ENCODE measurements at regions not wholly inside any gene's neighbourhood (a gene's known extent, or its start where the extent isn't known, plus 50 kb on each side); places are given as distances from the start of the nearest gene placed in this dataset.

DNA sequence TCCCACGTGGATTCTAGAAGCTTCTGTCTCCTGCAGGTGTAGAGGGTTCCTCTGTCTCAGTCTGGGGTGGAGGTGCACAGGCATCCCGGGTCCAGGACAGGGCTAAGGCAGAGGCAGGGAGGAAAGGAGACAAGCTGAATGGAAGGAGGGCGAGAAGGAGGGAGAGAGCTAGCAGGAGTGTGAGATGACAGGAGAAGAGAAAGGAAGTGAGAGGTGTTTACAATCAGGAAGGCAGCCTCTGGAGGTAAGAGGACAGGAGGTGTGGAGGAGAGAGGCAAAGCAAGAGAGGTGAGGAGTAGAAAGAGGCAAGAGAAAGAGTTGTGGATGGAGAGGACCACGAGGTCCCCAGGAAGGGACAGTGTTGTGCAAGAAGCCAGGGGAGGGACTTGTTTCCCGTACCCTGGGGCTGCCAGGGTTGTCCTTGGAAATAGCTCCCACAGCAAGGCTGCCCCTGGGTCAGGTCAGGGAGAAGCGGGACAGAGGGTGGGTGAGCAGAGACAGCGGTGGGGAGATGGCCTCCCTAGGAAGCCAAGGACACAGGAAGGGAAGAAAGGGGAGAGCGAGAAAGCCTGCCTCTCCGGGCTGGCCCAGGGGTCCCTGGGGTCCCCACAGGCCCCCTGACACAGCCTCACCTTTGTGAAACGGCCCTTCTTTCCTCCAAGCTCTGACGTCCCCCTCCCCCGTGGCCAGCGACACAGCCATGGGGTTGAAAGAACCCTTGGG is 136.9 kb downstream of the CYP26B1 start:
- no peak for TF ChIP-seq ZNF207 (IDR thresholded peaks at IDR 0.05; ENCODE audit: borderline replicate concordance)
- no peak for TF ChIP-seq CHD2 (IDR thresholded peaks at IDR 0.05; ENCODE audit: borderline replicate concordance, low read depth, low read length)
- TF ChIP-seq, protein P1, sequence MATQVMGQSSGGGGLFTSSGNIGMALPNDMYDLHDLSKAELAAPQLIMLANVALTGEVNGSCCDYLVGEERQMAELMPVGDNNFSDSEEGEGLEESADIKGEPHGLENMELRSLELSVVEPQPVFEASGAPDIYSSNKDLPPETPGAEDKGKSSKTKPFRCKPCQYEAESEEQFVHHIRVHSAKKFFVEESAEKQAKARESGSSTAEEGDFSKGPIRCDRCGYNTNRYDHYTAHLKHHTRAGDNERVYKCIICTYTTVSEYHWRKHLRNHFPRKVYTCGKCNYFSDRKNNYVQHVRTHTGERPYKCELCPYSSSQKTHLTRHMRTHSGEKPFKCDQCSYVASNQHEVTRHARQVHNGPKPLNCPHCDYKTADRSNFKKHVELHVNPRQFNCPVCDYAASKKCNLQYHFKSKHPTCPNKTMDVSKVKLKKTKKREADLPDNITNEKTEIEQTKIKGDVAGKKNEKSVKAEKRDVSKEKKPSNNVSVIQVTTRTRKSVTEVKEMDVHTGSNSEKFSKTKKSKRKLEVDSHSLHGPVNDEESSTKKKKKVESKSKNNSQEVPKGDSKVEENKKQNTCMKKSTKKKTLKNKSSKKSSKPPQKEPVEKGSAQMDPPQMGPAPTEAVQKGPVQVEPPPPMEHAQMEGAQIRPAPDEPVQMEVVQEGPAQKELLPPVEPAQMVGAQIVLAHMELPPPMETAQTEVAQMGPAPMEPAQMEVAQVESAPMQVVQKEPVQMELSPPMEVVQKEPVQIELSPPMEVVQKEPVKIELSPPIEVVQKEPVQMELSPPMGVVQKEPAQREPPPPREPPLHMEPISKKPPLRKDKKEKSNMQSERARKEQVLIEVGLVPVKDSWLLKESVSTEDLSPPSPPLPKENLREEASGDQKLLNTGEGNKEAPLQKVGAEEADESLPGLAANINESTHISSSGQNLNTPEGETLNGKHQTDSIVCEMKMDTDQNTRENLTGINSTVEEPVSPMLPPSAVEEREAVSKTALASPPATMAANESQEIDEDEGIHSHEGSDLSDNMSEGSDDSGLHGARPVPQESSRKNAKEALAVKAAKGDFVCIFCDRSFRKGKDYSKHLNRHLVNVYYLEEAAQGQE (IDR thresholded peaks at IDR 0.05; ENCODE audit: low read depth, low read length), result no peak
- TF ChIP-seq, protein P2, sequence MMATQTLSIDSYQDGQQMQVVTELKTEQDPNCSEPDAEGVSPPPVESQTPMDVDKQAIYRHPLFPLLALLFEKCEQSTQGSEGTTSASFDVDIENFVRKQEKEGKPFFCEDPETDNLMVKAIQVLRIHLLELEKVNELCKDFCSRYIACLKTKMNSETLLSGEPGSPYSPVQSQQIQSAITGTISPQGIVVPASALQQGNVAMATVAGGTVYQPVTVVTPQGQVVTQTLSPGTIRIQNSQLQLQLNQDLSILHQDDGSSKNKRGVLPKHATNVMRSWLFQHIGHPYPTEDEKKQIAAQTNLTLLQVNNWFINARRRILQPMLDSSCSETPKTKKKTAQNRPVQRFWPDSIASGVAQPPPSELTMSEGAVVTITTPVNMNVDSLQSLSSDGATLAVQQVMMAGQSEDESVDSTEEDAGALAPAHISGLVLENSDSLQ (IDR thresholded peaks at IDR 0.05), result no peak

Measured in GM12878 (cell line).